GM18951 (cell line): ENCODE measurements at regions not wholly inside any gene's neighbourhood (a gene's known extent, or its start where the extent isn't known, plus 50 kb on each side); places are given as distances from the start of the nearest gene placed in this dataset.

Source experiments
- POLR2A ChIP-seq: IDR thresholded peaks from 4 replicates; pipeline ENCODE4 v1.6.1; 2011; ENCODE audit warnings: mild to moderate bottlenecking; ENCODE audit not compliant: insufficient read length, insufficient read depth; ENCODE audit errors: extremely low read depth
- in situ Hi-C: fragments of 300-500 bp; cut with MboI; formaldehyde crosslinking; loops from one replicate; pipeline ENCODE4 v1.12.0; 2022; ENCODE audit warnings: low sequenced_read_pairs, mixed read lengths, inconsistent platforms; ENCODE audit not compliant: unreplicated experiment

DNA sequence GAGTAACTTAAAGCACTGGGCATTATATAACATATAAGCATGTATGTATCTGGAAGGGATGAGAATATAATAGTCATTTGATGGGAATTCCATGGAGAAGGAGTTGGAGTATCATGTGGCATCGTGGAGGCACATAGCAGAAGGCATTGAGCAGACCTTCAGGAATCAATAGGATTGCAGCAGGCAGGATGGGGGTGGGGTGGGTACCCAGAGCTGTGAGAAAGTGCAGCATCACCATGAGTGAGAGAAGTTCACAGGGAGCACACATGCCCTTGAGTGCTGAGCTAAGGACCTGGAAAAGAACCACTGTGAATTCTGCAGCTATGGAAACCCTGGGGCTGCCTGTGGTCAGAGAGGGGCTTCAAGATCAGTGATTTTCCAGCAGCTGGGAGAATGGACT lies 57.3 kb downstream of the MED10 start:
- in situ Hi-C loops, result no loop called here
- no peak for TF ChIP-seq POLR2A

DNA sequence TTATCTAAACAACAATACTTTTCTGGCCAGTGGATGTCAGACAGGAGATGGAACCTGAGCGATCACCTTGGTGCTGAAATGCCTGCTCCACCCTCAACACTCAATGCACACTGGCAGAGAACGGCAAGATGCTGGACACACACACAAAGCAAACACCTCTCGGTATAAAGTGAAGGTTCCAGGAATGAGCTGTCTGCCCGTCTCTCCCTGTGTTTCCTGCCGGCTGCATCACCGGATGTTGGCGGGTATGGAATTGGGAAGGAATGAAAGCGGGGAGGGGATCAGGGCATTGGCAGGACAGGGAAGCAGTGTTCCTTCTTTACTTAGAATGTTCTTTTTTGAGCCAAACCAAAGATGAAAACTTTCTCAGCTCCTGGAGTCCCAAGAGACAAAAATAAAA lies 59.2 kb downstream of the MED10 start:
- no peak for TF ChIP-seq POLR2A
- in situ Hi-C loops, result no loop called here

DNA sequence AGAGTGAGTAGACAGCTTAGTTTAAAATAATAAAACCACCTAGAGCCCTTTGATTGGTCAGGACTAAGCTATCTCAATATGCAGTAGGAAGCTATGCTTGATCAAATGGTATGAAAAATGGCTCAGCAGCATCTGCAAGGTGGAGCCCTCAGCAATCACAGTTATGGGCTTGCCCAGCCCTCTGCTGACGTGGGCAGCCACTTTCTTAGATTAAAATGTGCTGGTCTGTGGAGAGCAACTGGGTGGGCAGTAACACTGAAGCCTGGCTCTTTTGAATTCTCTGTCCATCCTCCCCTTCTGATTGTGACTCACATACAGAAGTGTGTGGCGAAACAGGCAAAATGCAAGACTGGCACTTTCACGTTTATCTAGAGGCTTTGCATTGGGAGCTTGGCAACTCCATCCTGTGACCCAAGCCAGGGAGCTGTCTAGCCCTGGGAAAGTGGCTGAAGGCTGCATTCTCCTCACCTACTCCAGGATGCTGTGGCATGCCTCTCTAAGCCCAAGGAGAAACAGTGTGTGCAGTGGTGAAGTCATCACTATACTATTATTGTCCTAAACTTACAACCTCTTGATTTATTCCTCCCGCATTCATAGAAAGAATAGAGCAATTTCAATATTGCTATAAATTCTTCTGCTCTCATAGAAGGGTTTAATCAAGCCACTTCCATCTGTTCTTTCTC lies 61.1 kb downstream of the MED10 start:
- in situ Hi-C loops, result no loop called here
- TF ChIP-seq POLR2A, result no peak

DNA sequence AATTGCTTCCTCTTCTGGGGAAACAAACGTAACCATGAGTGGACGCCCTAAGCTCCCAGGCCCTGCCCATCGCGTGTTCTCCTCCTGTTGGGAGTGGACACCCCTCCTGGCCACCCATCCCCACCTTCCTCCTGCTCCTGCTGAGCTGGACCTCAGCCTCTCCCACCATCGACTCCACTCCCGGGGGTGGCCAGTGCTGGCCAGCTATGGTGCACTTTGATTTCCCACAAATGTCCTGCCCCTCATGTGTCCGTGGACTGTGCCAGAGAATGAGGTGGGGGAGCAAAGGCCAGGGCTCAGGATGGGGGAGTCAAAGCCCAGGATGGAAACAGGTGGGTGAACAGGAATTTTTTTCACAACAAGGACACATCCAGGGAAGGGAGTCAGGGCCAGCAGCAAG lies 62.8 kb downstream of the MED10 start:
- TF ChIP-seq POLR2A, result no peak
- in situ Hi-C loops, result no loop called here

DNA sequence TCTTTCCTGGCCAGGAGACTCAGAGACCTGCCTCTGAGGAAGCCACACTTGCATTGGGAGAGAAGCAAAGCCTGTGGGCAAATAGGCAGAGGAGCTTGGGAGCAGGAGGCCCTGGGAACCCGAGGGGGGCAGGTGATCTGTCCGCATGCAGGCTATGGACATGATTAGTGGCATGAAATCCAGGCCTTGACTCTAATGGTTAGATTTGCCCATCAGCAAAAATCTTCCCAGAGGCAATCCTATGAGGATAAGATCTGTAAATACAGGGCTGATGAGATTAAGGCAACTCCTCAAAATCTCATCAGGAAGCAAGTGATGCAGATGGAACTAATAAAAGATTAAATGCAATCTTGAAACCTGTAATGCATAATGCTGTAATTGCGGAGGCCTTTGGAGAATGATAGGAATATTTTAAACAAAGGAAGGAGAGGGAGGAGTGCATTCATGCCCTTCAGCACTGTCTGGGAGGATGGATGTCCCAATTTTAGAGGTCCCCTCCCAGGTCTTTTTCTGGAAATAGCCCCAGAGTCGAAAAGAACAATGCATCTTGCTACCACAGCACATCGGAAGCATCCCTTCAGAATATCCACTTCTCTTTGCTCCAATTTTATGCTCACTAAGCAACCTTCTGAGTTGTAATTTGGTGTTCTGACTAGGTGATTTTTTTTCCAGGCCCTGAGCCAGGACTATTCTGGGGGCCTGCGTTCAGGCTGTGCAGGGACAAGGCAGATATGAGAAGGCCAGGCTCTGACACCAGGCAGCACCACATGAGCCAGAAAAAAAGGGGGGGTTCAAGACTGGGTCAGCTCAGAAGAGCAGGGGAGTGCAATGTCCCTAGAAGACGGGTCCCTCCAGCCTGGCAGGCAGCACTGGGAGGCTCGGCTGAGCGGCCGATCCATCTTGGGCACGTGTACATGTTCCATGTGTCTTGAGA lies 66.5 kb downstream of the MED10 start:
- in situ Hi-C loops, result no loop called here
- TF ChIP-seq POLR2A, result no peak

DNA sequence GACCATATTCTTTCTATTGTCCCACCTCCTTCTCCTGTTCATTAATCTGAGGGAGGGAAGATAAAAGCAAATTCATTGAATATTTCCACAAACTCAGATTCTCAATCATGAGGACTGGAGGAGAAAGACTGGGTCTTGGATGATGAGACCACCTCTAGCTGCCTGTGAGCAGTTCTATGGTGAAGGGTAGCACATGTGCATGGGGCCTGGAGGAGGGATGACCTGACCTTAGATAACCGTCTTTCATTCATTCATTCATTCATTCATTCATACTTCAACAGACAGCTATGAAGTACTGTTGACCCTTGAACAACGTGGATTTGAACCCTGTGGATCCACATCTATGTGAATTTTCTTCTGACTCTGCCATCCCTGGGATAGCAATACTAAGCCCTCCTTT lies 68.4 kb downstream of the MED10 start:
- in situ Hi-C loops, result no loop called here
- TF ChIP-seq POLR2A, result no peak

DNA sequence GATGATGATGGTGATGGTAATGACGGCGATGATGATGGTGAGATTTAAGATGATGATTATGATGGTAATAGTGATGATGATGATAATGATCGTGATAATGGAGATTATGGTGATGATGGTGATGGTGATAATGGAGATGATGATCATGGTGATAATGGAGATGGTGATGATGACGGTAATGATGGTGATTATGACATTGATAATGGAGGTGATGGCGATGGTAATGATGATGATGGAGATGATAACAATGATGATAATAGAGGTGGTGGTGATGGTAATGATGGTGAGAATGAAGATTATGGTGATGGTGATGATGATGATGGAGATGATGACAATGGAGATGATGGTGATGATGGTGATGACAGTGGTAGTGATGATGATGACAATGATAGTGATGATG lies 69.7 kb downstream of the MED10 start:
- no peak for TF ChIP-seq POLR2A
- in situ Hi-C loops, result no loop called here

DNA sequence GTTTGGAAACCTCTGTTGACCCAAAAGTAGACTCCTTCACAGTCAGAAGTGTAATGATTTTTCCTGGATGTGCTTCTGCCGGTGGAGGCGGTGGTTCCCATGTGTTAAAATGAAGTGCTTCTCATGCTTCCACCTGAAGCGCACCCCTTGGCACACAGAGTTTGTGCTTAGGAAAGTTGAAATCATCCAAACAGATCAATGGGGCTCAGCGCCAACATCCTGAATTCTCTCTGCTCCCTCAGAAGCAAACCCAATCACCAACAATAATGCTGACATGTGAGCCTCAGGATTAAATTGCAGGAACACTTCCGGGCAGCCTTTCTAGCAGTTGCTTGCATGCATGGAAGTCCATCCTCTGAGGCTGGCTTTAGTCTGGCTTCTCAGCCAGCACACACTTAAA lies 71.0 kb downstream of the MED10 start:
- in situ Hi-C loops, result no loop called here
- TF ChIP-seq POLR2A, result no peak

DNA sequence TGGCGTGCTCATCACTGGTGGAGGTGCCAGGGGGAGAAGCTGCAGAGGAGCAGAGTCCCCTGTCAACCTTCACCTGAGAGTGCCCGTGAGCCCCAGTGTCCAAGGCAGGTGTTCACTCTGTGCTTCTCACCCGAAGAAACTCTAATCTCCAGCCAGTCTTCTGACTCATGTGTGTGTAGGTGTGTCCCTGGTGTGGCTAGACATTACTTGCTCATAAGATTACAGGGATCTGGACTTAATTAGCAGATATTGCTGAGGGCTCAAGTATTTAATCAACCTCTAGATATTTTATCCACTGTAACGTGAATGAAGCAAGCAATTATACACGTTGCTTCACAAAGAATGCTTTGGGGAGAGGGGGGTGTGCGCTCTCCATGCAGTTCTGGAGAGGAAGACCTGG lies 72.5 kb downstream of the MED10 start:
- in situ Hi-C loops, result no loop called here
- no peak for TF ChIP-seq POLR2A

DNA sequence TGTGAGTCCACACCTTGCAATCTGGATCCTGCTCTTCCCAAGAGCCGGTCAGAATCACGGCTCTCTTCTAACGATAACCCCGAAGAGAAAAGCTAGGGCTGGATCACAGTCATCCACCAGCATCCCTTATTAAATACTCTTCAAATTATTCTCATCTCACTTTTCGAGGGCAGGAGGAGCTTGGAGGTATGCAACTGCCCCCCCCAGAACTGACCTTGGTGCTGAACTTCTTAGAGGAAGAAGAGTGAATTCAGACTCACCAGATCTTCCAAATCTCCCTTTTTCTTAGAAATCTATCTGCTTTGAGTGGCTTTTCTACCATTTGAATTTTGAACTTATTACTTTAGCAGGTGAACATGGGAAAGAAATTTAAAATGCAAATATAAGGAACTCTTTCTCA lies 75.7 kb downstream of the MED10 start:
- in situ Hi-C loops, result no loop called here

DNA sequence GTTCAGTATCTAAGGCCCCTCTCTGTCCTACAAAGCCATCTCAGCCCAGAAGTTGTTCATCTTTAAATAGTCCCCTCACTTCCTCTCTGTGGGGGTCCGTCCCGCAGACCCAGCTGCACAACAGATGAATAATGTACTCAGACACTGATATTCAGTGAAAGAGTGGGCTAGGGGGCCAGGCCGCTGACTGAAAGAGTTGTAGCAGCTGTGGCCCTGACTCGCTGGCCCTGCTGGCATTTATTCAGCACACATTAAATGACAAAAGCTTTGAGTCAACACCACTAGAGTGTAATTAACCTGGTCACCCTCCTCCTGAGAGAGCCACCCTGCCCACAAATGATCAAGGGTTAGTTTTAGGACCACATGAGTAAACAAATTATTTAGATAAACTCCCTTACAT lies 76.3 kb downstream of the MED10 start:
- TF ChIP-seq POLR2A, result no peak

More for the DNA sequence above, 75.7 kb downstream of the MED10 start:
- TF ChIP-seq POLR2A, result no peak

DNA sequence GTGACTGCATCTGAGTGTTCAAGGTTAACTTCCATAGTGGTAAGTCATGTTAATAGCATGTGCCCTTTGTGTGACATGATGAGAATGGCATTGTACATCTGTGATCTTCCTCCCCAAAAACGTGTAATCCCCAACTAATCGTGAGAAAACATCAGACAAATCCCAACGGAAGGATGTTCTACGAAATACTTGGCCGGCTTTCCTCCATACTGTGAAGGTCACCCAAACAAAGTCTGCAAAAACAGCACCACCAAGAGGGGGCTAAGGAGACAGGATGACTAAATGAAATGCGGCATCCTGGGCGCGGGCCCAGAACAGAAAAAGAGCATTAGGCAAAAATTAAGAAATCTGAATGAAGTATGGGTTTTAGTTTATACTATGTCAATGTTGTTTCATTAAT lies 81.8 kb downstream of the MED10 start:
- no peak for TF ChIP-seq POLR2A
- in situ Hi-C loops, result no loop called here

More for the DNA sequence above, 76.3 kb downstream of the MED10 start:
- in situ Hi-C loops, result no loop called here

DNA sequence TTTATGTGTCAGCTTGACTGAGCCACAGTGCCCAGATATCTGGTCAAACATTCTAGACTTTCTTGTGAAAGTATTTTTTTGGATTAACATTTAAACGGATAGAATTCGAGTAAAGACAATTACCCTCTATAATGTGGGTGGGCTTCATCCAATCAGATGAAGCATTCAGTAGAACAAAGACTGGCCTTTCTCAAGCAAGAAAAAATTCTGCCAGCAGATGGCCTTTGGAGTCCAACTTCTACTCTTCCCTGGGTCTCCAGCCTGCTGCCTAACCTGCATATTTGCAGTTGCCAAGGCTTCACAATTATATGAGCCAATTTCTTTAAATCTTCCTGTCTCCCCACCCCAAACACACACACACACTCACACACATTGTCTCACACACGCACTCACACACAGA lies 86.4 kb downstream of the MED10 start:
- no peak for TF ChIP-seq POLR2A
- in situ Hi-C loops, result no loop called here

DNA sequence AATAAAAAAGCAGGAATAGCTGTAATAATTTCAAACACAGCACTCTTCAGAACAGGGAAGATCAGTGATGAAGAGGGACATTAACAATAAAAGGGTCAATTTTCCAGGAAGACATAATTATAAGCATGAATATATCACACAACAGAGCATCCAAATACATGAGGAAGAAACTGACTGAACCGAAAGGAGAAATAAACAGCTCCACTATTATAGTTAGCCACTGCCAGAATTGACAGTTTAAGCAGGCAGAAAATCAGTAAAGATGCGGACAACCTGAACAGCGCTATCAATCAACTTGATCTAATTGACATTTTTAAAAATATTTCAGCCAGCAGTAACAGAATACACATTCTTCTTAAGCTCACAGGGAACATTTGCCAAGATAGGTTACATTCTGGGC lies 89.1 kb downstream of the MED10 start:
- in situ Hi-C loops, result no loop called here

DNA sequence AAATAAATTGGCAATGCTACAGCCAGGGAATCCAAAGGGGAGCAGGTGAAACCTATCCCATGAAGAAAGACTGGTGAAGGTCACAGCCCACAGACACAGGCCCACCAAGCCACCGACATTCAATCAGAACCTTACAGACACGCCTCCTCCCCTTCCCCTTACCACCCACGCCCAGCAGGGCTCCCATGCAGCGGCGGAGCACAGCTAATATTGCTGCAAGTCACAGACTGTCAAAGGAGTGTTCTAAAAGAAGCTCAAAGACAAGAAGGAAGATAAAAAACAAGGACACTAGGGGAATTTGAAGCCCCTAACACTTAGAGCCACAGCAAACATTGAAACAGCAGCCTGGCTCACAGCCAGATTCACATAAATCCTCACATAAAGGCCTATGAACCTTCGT lies 91.2 kb downstream of the MED10 start:
- in situ Hi-C loops, result no loop called here
- TF ChIP-seq POLR2A, result no peak

More for the DNA sequence above, 89.1 kb downstream of the MED10 start:
- TF ChIP-seq POLR2A, result no peak
